Immature natural killer cell (primary cell): ENCODE measurements at regions not wholly inside any gene's neighbourhood (a gene's known extent, or its start where the extent isn't known, plus 50 kb on each side); places are given as distances from the start of the nearest gene placed in this dataset.
"Not testable (repeated sequence)": the region's sequence is repeated elsewhere in the genome, so short reads cannot be mapped to it uniquely, and the experiment has no call there.

Experiments
- DNase-seq, 3 donors: peaks; one replicate each; pipeline ENCODE4 v3.0.0; 2022; ENCODE audit warnings: mixed read lengths in 1 of 3
- H3K27ac Mint-ChIP-seq, 6 donors: one replicate each; pipeline ENCODE4 v1.8.0; 2020; ENCODE audit warnings: mixed read lengths in 6 of 6, mild to moderate bottlenecking in 5 of 6, inconsistent platforms in 4 of 6, moderate library complexity in 3 of 6
- H3K27me3 Mint-ChIP-seq, 3 donors: one replicate each; pipeline ENCODE4 v1.8.0; 2020 to 2021; ENCODE audit warnings: low read depth in 3 of 3, mild to moderate bottlenecking in 3 of 3, mixed read lengths in 3 of 3, moderate library complexity in 3 of 3, inconsistent platforms in 1 of 3
- H3K36me3 Mint-ChIP-seq, 3 donors: one replicate each; pipeline ENCODE4 v1.8.0; 2020; ENCODE audit warnings: mixed read lengths in 3 of 3, inconsistent platforms in 2 of 3, mild to moderate bottlenecking in 2 of 3
- H3K4me1 Mint-ChIP-seq, 2 donors: one replicate each; pipeline ENCODE4 v1.8.0; 2020; ENCODE audit warnings: inconsistent platforms in 2 of 2, mild to moderate bottlenecking in 2 of 2, mixed read lengths in 2 of 2, moderate library complexity in 1 of 2
- H3K4me3 Mint-ChIP-seq, 5 donors: one replicate each; pipeline ENCODE4 v1.8.0; 2020; ENCODE audit warnings: mild to moderate bottlenecking in 5 of 5, mixed read lengths in 5 of 5, inconsistent platforms in 3 of 5, moderate library complexity in 3 of 5
- H3K9me3 Mint-ChIP-seq, 6 donors: one replicate each; pipeline ENCODE4 v1.8.0; 2020; ENCODE audit warnings: mild to moderate bottlenecking in 6 of 6, mixed read lengths in 6 of 6, inconsistent platforms in 4 of 6, moderate library complexity in 3 of 6

DNA sequence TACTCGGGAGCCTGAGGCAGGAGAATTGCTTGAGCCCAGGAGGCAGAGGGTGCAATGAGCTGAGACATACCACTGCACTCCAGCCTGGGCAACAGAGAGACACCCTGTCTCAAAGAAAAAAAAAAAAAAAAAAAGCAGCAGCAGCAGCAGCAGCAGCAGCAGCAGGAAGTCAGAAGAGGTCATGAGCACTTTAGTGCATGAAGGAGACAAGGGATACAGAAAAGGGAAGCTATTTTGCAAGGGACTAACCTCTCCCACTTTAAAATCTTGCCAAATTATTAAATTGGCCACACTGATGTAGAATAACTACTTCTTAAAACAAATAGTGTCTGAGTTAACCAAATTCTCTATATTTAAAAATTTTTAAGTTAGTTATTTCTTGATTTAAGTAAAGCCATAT is 113.4 kb upstream of the PDE1A start:
- no peak for DNase-seq
- Mint-ChIP-seq H3K9me3 (peaks cover 0 to 2% (median 0%) of the 10 kb centered on the region in 6 donors), H3K27ac (no peak overlapping the region), H3K4me3 (no peak overlapping the region), H3K36me3 (no peaks in the 10 kb centered on the region), H3K4me1 (peaks cover 2 to 7% of the 10 kb centered on the region in 2 donors), H3K27me3 (peaks cover 0 to 2% (median 2%) of the 10 kb centered on the region in 3 donors)

DNA sequence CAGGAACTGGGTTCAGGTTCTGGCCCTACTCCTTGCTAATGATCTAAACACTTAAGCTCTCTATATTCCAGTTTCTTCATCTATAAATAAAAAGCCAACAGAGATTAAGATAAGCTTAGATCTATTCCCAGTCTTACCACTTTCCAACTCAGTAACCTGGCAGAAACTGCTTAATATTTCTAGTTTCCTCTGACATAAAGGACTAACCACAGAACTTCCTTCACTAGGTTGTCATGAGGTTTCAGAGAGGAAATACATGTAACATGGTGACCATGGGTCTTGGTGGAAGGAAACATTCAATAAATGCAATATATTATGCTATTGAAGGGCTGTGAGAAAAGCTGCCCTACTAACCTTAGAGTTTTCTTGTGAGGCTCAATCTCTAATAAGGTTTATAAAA is 114.4 kb upstream of the PDE1A start:
- Mint-ChIP-seq H3K9me3 (peaks cover 0 to 4% (median 0%) of the 10 kb centered on the region in 6 donors), H3K27me3 (peaks cover 0 to 2% (median 2%) of the 10 kb centered on the region in 3 donors), H3K4me3 (no peak overlapping the region), H3K27ac (no peak overlapping the region), H3K36me3 (no peaks in the 10 kb centered on the region), H3K4me1 (peaks cover 2 to 7% of the 10 kb centered on the region in 2 donors)
- no peak for DNase-seq

DNA sequence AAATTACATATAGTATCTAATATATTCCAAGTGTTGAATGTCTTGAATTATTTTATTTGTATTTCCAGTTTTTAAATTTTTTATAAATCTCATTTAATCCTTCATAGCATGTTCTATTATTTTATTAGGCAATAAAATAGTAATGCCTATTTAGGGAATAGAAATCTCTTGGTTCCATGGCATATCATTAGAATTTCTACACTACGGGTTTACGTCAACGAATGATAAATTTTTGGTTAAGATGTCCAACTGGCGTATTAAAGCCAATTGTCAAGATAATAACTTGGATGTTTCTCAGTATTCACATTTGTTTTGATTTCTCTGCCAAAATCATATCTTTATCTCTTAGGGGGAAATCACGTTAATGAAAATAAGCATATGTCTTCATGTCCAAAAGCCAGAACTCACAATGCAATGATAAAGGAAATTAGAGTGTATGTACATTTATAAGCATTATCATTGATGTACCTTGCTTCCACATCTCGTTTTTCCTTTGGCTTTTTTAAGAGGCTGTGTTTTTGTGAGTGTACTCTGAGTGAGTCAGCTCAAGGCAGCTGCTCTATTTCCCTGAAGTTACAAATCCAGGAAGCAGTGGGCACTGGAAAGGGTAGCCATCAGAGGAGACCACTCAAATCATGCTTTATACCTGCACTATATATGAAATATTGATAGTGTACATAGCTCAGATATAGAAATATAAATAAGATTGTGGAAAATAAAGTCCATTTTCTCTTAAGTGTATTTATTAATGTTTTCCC is 115.8 kb upstream of the PDE1A start:
- Mint-ChIP-seq H3K4me3 (no peak overlapping the region), H3K27ac (no peak overlapping the region), H3K9me3 (peaks cover 0 to 8% (median 0%) of the 10 kb centered on the region in 6 donors), H3K36me3 (no peaks in the 10 kb centered on the region), H3K4me1 (peaks cover 2 to 7% of the 10 kb centered on the region in 2 donors), H3K27me3 (peaks cover 0 to 2% (median 0%) of the 10 kb centered on the region in 3 donors)
- no peak for DNase-seq

DNA sequence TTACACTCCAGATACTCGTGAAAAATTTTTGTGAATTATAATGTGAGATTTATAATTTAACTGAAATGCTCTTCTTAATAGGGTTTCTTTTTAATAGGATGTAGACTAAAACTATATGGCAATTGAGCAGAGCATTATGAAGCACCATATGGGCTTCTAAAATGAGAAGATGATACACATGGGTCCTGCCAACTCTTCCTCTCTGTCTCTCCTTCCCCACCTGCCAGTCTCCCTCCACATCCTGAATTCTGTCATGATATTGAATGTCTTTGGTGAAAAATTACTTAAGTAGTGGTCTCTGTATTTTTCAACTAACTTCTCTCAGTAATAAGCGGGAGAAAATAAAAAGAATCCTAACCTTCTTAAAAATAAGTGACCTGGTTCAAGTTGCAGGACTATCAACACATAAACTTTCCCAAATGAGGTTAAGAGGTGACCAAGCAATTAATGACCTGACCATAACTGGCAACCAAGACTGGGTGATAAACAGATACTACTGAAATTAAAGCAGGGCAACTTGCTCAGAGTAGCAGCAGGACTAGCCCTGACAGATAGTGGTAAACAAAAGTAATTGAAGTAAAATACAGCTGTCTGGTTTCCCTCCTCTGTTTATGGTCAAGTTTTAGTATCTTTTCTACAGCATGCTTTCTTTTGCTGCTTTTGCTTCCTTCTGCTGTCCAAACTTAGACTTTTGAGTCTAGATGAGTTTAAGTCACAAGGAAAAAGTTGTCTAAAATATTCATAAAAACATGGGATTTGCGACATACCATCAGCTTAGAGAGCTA is 117.1 kb upstream of the PDE1A start:
- peaks cover 0 to 8% (median 0%) of the 10 kb centered on the region in 6 donors for H3K9me3 Mint-ChIP-seq
- H3K27ac Mint-ChIP-seq = no peak overlapping the region
- no peak for DNase-seq
- H3K4me1 Mint-ChIP-seq = peaks cover 2 to 7% of the 10 kb centered on the region in 2 donors
- no peak overlapping the region for H3K4me3 Mint-ChIP-seq
- H3K36me3 Mint-ChIP-seq = no peaks in the 10 kb centered on the region
- peaks cover 0 to 2% (median 0%) of the 10 kb centered on the region in 3 donors for H3K27me3 Mint-ChIP-seq

DNA sequence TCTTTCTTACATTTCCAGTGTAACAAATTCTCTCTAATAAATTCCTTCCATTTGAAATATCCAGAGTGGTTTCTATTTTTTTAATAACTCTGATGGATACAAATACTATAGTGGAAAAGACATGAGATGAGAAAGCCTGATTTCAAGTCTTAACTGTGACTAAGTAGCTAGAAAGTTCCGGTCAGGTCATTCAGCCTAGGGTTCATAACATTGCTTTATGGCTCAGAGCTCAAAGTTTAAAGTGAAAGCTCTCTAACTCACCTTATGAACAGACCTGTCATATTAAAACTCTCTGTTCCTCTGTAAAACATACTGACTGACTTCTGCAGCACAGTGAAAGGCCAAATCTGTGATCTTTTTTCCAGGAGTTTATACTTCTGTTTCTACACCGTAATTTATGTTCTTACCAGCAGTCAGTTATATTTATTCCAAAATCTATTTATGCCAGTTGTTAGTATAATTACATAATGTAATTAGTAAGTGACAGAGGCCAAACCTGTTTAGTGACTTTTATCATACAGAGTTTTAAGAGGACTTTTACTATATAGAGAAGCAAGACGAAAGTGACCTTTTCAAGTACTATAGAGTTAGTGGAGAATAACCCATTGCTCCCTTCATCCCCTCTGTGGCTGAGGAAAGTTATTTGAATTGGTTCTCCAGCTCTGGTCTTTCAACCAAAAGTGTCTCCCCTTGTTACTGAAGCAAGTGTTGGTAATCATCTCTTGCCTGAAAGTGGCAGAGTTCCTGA is 118.8 kb upstream of the PDE1A start:
- Mint-ChIP-seq H3K27me3 (peaks cover 0 to 2% (median 0%) of the 10 kb centered on the region in 3 donors), H3K4me3 (no peak overlapping the region), H3K4me1 (peaks cover 2 to 7% of the 10 kb centered on the region in 2 donors), H3K36me3 (no peaks in the 10 kb centered on the region), H3K9me3 (peaks cover 0 to 8% (median 0%) of the 10 kb centered on the region in 6 donors), H3K27ac (no peak overlapping the region)
- DNase-seq = no peak

DNA sequence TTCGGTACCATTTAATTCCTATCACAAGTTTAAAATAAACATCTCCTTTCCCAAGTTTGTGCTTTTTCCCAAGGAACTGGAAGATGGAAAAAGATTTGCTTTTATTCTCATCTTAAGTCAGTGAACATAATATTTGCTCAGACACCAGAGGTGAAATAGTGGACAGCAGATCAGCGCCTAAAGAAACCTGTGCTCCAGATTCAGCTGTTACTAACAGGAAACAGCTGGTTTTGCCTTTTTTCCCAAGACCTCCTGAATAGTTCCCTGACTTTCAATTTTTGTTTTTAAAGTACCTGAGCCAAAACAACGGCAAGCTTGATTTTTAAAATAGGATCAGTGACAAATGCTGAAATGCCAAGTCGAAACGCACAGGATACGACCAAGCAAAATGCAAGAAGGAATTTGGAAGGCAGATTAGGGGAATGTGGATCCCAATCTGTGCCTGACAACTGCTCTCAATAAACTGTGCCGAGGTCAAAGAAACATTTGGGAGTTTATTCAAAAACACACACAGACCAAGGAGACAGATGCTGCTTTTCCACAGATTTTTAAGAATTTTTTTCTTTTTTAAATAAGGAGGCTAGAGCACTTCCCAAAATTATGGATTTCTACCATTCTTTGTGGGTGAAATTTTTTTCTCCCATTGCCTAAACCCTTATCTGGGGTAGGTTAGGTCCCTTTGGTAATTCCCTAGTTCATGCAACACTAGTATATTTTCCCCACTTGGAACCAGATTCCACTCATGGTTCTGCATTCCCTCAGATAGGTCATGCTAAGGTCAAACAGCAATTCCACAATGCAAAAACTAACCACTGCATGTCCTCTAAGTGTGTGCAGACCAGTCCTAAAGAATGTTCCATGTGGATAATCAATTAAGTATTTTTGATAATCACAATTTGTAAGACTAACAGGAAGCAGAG is 121.5 kb upstream of the PDE1A start:
- no peaks in the 10 kb centered on the region for H3K36me3 Mint-ChIP-seq
- peaks cover 0 to 5% (median 0%) of the 10 kb centered on the region in 3 donors for H3K27me3 Mint-ChIP-seq
- H3K4me1 Mint-ChIP-seq = no peaks in the 10 kb centered on the region
- H3K4me3 Mint-ChIP-seq = no peak overlapping the region
- H3K9me3 Mint-ChIP-seq = peaks cover 0 to 8% (median under 1%) of the 10 kb centered on the region in 6 donors
- DNase-seq = no peak
- no peak overlapping the region for H3K27ac Mint-ChIP-seq

DNA sequence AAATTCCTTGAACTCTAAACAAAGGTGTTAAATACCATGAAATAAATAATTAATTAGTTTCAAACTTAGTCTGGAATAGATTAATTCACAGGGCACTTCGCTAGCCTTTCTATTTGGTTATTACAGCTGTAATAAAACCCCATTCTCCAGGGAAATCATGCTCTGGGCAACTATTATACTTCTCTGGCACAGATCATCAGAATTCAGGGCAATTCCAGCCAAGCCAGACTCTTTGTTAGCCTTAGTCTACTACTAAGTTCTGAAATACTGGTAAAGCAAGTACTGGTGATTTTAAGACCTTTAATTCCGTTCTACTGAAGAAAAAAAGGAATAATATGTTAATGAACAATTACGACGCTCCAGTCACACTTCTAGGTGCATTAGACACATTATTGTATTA is 123.4 kb upstream of the PDE1A start:
- H3K9me3 Mint-ChIP-seq = peaks cover 0 to 8% (median 2%) of the 10 kb centered on the region in 6 donors
- no peaks in the 10 kb centered on the region for H3K36me3 Mint-ChIP-seq
- no peak overlapping the region for H3K27ac Mint-ChIP-seq
- peaks cover 0 to 3% (median 0%) of the 10 kb centered on the region in 3 donors for H3K27me3 Mint-ChIP-seq
- no peaks in the 10 kb centered on the region for H3K4me1 Mint-ChIP-seq
- H3K4me3 Mint-ChIP-seq = no peak overlapping the region
- no peak for DNase-seq

DNA sequence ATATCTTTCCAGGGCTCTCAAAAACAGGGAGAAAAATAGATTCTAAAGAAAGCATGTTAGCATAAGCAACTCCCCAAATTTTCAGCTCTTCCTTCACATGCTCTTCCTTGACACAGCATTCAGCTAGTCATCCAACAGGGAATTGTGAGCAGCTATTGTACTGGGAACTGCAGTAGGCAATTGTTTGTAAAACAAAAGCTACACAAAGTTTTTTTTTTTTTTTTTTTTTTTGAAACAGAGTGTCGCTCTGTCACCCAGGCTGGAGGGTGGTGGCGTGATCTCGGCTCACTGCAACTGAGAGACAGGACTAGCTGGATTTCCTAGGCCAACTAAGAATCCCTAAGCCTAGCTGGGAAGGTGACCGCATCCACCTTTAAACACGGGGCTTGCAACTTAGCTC is 125.4 kb upstream of the PDE1A start:
- not testable (repeated sequence) for H3K4me3 Mint-ChIP-seq, H3K27ac Mint-ChIP-seq, DNase-seq, H3K4me1 Mint-ChIP-seq, H3K9me3 Mint-ChIP-seq, H3K27me3 Mint-ChIP-seq, H3K36me3 Mint-ChIP-seq

DNA sequence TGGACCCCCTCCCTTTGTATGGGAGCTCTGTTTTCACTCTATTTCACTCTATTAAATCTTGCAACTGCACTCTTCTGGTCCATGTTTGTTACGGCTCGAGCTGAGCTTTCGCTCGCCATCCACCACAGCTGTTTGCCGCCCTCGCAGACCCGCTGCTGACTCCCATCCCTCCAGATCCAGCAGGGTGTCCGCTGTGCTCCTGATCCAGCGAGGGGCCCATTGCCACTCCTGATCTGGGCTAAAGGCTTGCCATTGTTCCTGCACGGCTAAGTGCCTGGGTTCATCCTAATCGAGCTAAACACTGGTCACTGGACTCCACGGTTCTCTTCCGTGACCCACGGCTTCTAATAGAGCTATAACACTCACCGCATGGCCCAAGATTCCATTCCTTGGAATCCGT is 125.9 kb upstream of the PDE1A start:
- not testable (repeated sequence) for H3K9me3 Mint-ChIP-seq, H3K27me3 Mint-ChIP-seq, H3K4me3 Mint-ChIP-seq, DNase-seq, H3K4me1 Mint-ChIP-seq, H3K36me3 Mint-ChIP-seq, H3K27ac Mint-ChIP-seq

DNA sequence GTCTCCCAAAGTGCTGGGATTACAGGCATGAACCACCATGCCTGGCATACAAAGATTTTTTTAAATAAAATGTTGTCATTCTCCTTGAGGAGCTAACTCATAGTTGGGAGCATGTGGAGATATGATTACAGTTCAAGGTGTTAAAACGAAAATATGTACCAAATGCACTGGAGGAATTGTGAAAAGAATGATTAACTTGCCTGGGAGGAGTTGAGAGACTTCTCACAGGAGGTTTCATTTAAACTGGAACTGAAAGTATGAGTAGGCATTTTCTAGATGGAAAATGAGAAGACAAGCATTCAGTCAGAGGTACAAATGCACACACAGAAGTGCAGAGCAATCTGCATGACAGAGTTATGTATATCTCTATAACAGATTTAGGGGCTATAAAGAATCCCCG is 126.6 kb upstream of the PDE1A start:
- Mint-ChIP-seq H3K4me1 (no peaks in the 10 kb centered on the region), H3K4me3 (no peak overlapping the region)

DNA sequence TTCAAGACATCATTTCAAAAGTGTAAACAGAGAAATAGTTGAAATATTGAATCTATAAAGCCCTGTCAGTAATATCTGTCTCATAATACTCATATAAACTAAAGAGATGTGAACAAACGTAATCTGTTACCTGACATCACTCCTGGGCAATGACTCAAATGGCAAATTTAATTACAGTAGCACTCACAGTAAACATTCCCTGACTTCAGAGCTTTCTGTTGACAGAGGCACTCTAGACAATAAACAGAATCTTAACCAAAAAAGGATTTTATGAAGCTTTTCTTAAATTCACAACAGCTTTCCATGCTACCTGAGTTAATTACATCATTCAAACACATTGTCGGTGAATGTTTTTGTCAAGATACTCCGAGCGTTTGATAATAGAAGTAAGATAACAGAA is 128.1 kb upstream of the PDE1A start:
- Mint-ChIP-seq H3K9me3 (peaks cover 0 to 7% (median 2%) of the 10 kb centered on the region in 6 donors), H3K36me3 (no peaks in the 10 kb centered on the region), H3K4me1 (no peaks in the 10 kb centered on the region), H3K27me3 (peaks cover 0 to 3% (median 2%) of the 10 kb centered on the region in 3 donors), H3K4me3 (no peak overlapping the region), H3K27ac (no peak overlapping the region)
- no peak for DNase-seq

More for the DNA sequence above, 126.6 kb upstream of the PDE1A start:
- Mint-ChIP-seq H3K9me3 (peaks cover 0 to 5% (median under 1%) of the 10 kb centered on the region in 6 donors), H3K27ac (no peak overlapping the region), H3K27me3 (peaks cover 0 to 3% (median 2%) of the 10 kb centered on the region in 3 donors), H3K36me3 (no peaks in the 10 kb centered on the region)
- no peak for DNase-seq

DNA sequence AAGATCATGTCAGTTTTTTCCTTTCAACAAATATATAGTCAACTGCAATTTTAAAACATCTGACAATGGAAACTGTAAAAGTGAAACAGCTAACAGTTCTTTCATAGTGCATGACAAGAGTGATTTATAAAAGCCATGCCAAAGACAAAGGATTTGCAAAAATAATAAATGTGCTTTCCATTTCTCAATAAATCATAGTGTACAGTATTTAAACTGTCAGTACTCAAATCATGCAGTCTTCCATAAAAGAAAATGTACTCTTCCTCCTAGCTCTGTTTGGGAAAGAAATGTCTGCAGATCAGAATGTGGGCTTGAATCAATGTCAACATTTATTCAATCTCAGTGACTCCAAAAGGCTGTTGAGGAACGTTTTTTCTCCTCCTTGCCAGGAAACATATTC is 131.7 kb upstream of the PDE1A start:
- H3K36me3 Mint-ChIP-seq = no peaks in the 10 kb centered on the region
- no peak overlapping the region for H3K4me3 Mint-ChIP-seq
- H3K4me1 Mint-ChIP-seq = no peaks in the 10 kb centered on the region
- peaks cover 0 to 2% (median 0%) of the 10 kb centered on the region in 3 donors for H3K27me3 Mint-ChIP-seq
- no peak overlapping the region for H3K27ac Mint-ChIP-seq
- DNase-seq = no peak
- H3K9me3 Mint-ChIP-seq = peaks cover 0 to 6% (median 2%) of the 10 kb centered on the region in 6 donors

DNA sequence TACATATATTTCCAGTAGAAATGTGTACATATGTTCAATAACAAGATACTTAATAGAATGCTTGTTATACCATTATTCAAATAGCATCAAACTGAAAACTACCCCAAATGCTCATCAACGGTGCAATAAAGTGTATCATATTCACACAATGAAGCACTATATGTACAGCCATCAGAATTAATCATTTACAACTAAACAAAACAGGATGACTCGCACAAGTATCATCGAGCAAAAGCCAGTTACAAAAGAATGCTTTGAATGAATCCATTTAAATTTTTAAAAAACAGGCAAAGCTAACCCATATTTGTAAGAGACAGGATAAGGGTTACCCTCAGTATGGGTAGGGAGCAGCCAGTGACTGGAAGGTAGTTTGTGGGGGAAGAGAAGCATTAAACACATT is 132.8 kb upstream of the PDE1A start:
- DNase-seq = no peak
- Mint-ChIP-seq H3K36me3 (no peaks in the 10 kb centered on the region), H3K4me1 (no peaks in the 10 kb centered on the region), H3K27ac (no peak overlapping the region), H3K4me3 (no peak overlapping the region), H3K27me3 (peaks cover 0 to 2% (median 2%) of the 10 kb centered on the region in 3 donors), H3K9me3 (peaks cover 0 to 9% (median 2%) of the 10 kb centered on the region in 6 donors)
